ENCODE measurements at regions not wholly inside any gene's neighbourhood (a gene's known extent, or its start where the extent isn't known, plus 50 kb on each side); places are given as distances from the start of the nearest gene placed in this dataset.

DNA sequence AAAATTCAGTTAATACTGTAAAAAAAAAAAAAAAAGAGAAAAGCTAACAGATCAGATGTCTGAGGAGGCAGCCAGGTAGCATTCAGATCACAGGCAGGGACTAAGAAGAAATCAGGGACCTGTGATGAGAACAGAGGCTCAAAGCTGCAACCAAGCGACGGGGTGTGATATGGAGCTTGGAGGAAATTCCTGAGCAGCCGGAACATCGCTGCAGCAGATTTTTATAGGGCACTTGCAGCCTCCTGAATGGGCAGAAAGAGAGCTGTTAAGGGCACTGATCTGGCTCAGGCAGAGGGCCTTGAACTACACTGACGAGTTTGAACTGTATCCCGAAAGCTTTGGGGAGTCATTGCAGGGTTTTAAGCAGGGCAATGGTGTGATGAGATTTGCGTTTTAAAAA, 315.4 kb downstream of the ADGRL2 start:
- Histone ChIP-seq H3K4me1 (ENCODE audit: insufficient read depth, low read length) (no peaks in the 10 kb centered on the region), H3K9me3 (ENCODE audit: control insufficient read depth, insufficient read depth, low read length) (no peaks in the 10 kb centered on the region), H3K9ac (ENCODE audit: low read depth, low read length) (no peak overlapping the region), H3K36me3 (ENCODE audit: insufficient read depth, low read length) (no peaks in the 10 kb centered on the region)

DNA sequence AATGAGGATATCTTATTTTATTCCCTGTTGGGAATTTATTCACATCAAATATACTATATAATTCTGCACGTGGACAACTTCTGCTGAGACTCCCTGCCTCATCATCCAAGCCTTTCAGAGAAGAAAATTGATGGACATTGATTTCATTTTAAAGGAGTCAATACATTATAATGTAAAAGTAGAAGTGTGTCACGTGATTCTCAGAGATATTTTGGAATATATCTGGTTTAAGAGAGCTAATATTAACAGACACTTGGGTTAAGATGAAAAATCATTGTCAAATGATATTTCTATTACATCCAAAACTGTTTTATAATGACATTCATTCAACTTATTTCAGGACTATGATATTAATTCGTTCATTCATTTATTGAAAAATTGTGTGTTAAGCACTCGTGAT, 314.2 kb downstream of the ADGRL2 start:
- no peaks in the 10 kb centered on the region for H3K4me1 ChIP-seq (ENCODE audit: insufficient read depth, low read length)
- no peak overlapping the region for H3K9ac ChIP-seq (ENCODE audit: low read depth, low read length)
- H3K9me3 ChIP-seq (ENCODE audit: control insufficient read depth, insufficient read depth, low read length) = no peaks in the 10 kb centered on the region
- H3K36me3 ChIP-seq (ENCODE audit: insufficient read depth, low read length) = no peaks in the 10 kb centered on the region

DNA sequence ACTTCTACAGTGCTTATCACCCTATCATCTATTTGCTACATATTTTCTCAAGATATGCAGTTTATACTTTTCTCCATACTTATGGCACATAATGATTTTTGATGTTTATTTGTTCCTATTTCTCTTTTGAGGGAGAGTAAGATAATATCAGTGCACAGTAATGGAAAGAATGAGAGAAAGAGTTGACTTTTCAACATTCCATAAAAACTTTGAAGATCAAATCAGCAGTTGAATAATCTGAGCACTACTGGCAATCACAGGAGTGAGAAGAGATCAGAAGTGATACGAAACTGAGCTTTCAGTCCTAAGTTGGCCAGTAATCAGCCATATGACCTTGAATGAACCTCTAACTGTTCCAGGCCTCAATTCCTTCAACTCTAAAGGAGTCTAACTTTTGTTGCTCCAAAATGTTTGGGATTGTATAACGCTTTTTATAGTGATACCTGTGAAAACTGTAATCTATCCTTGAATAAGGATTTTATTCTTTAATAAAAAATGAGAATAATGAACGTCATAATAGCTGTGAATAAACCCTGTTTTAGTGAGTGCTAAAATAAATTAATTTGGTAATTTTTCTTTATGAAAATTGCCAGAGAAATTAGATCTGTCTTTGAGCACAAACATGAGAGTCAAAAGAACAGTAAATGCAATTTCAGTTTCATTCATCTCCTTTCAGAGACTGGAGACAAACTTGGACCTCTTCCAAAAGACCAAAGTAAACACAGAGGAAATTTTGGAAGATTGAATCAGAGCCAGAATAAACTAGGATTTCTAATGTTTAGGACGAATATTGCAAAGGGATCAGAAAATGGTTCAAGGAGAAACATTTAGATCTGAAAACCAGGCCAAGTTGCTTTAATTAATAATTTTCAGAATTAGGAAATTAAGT, 309.9 kb downstream of the ADGRL2 start:
- no peaks in the 10 kb centered on the region for H3K4me1 ChIP-seq (ENCODE audit: insufficient read depth, low read length)
- no peaks in the 10 kb centered on the region for H3K9me3 ChIP-seq (ENCODE audit: control insufficient read depth, insufficient read depth, low read length)
- H3K36me3 ChIP-seq (ENCODE audit: insufficient read depth, low read length) = no peaks in the 10 kb centered on the region
- H3K9ac ChIP-seq (ENCODE audit: low read depth, low read length) = no peak overlapping the region

DNA sequence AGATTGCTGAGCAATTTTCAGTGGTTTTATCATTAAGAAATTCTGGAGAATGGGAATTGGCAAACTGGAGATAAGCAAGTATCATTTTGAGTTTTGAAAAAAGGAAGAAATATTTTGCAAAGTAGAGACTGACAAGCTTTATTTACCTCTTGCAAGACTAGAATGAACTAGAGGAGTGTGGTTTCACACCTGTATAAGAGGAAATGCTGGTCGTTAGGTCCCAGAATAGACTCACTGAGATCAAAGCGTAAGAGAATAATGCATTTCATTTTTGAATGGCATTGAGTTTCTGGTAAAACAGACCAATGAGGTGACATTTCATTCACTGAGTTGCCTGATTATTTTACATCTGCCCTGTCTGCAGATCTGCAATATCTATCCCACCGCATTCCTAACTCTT, 308.1 kb downstream of the ADGRL2 start:
- no peak overlapping the region for H3K9ac ChIP-seq (ENCODE audit: low read depth, low read length)
- no peaks in the 10 kb centered on the region for H3K36me3 ChIP-seq (ENCODE audit: insufficient read depth, low read length)
- H3K9me3 ChIP-seq (ENCODE audit: control insufficient read depth, insufficient read depth, low read length) = no peaks in the 10 kb centered on the region
- H3K4me1 ChIP-seq (ENCODE audit: insufficient read depth, low read length) = no peaks in the 10 kb centered on the region

DNA sequence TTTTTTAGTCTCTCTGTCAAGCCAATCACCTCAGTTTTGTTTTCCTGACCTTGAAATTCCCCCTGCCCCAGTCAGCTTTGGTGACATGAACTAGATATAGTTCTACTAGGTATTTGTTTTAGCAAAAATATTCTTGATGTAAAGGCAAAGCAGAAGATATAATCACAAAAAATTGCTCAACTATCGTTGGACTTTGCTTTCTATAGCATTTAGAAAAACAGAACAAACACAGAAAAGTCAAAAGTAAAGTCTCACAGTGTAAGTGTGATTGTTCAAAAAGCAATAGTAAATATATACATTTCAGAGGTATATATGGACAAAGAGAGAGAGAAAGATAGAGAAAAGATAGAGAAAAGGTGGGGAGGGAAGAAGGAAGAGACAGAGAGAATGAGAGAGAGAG, 305.9 kb downstream of the ADGRL2 start:
- peaks cover 4% of the 10 kb centered on the region; the same call in 1 of the 2 replicates for H3K9me3 ChIP-seq (ENCODE audit: control insufficient read depth, insufficient read depth, low read length)
- no peaks in the 10 kb centered on the region for H3K36me3 ChIP-seq (ENCODE audit: insufficient read depth, low read length)
- no peaks in the 10 kb centered on the region for H3K4me1 ChIP-seq (ENCODE audit: insufficient read depth, low read length)
- H3K9ac ChIP-seq (ENCODE audit: low read depth, low read length) = no peak overlapping the region

DNA sequence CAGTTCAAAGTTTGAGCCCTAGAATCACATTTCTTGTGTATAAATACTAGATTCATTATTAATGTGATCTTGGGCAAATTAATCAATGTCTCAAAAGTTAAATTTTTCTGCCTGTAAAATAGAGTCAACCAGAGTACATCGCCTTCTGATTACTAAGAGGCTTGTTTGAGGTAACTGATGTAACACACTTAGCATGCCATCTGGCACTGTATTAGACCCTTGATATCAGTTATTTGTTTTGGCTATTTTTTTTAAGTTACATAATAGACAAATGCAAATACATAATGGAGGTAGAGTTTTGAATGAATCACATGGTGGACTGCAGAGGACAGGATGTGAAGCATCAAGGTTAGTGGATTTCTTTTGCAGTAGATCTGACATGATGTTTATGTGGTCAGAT, 298.4 kb downstream of the ADGRL2 start:
- Histone ChIP-seq H3K9ac (ENCODE audit: low read depth, low read length) (no peak overlapping the region), H3K9me3 (ENCODE audit: control insufficient read depth, insufficient read depth, low read length) (peaks cover 4% of the 10 kb centered on the region; the same call in 1 of the 2 replicates), H3K4me1 (ENCODE audit: insufficient read depth, low read length) (no peaks in the 10 kb centered on the region), H3K36me3 (ENCODE audit: insufficient read depth, low read length) (no peaks in the 10 kb centered on the region)

DNA sequence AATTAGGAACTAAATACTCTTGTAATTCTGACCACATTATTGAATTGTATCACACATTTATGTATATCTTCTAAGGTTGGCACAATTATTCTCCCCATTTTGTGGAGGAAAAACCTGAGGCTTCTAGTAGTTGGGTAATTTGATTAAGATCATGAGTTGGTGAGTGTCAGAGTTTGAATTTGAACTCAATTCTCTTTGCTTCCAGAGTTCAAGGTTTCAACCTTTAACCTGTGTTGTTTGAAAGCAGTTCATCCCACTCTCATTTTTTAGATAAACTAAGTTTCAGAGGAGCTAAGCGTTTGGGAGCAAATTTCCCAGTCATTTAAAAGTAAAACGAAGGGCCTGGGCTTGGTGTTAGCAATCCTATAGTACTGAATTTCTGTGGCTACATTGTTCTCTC, 293.4 kb downstream of the ADGRL2 start:
- H3K36me3 ChIP-seq (ENCODE audit: insufficient read depth, low read length) = no peaks in the 10 kb centered on the region
- H3K9me3 ChIP-seq (ENCODE audit: control insufficient read depth, insufficient read depth, low read length) = no peaks in the 10 kb centered on the region
- H3K4me1 ChIP-seq (ENCODE audit: insufficient read depth, low read length) = no peaks in the 10 kb centered on the region
- no peak overlapping the region for H3K9ac ChIP-seq (ENCODE audit: low read depth, low read length)

DNA sequence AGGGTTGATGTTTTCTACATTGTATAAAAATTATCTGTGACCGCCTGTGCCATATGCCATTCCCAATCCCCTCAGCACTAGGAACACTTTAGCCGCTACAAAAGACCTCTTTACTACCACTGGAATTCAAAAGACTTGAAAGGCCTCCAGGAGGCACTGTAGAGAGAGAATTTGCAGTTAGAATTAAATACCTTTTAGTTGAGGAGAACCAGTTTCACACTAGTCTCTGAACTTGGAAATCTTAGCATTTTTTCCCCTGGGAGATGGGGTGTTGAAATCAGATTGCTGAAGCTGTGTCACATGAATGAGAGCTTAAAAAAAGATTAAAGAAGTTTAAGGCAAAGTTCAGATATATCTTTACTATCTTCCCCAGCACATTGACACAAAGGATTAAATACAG, 291.0 kb downstream of the ADGRL2 start:
- H3K9me3 ChIP-seq (ENCODE audit: control insufficient read depth, insufficient read depth, low read length) = no peaks in the 10 kb centered on the region
- H3K4me1 ChIP-seq (ENCODE audit: insufficient read depth, low read length) = no peaks in the 10 kb centered on the region
- H3K9ac ChIP-seq (ENCODE audit: low read depth, low read length) = no peak overlapping the region
- no peaks in the 10 kb centered on the region for H3K36me3 ChIP-seq (ENCODE audit: insufficient read depth, low read length)

DNA sequence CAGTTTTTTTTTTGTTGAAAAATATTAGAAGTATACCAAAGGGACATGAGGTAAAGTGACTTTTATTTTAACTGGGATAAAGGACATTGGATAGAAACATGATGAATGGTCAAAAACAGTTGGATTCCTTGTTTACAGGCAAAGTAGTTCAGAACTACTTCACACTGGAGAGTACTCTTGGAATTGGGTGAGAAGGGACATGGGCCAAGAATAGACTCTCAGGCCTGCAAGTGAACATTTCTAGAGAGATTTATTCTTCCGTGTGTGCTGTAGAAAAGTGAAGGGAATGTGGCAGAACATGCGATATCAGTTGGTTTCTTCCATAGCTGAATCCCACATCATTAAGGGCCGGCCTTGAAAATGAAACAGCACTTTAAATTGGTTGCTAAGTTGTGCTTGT, 290.5 kb downstream of the ADGRL2 start:
- no peak overlapping the region for H3K9ac ChIP-seq (ENCODE audit: low read depth, low read length)
- no peaks in the 10 kb centered on the region for H3K36me3 ChIP-seq (ENCODE audit: insufficient read depth, low read length)
- H3K4me1 ChIP-seq (ENCODE audit: insufficient read depth, low read length) = no peaks in the 10 kb centered on the region
- no peaks in the 10 kb centered on the region for H3K9me3 ChIP-seq (ENCODE audit: control insufficient read depth, insufficient read depth, low read length)

DNA sequence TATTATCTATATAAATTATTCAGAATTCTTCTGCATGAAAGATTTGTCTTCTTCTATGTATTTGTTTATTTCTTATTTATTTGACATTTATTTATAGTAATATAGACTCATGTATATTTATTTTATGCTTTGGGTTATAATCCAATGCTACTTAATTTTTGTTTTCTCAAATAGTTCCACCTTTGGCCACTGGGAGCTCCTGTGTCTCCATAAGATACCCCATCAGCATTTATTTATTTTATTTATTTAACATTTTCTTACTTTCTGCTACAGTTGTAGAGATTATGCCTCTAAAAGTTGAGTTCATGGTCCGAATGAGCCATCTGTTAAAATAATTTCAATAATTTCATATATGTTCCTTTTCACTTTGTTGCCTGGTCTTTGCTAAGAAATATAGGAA, 289.4 kb downstream of the ADGRL2 start:
- no peaks in the 10 kb centered on the region for H3K36me3 ChIP-seq (ENCODE audit: insufficient read depth, low read length)
- no peaks in the 10 kb centered on the region for H3K4me1 ChIP-seq (ENCODE audit: insufficient read depth, low read length)
- H3K9ac ChIP-seq (ENCODE audit: low read depth, low read length) = no peak overlapping the region
- no peaks in the 10 kb centered on the region for H3K9me3 ChIP-seq (ENCODE audit: control insufficient read depth, insufficient read depth, low read length)

DNA sequence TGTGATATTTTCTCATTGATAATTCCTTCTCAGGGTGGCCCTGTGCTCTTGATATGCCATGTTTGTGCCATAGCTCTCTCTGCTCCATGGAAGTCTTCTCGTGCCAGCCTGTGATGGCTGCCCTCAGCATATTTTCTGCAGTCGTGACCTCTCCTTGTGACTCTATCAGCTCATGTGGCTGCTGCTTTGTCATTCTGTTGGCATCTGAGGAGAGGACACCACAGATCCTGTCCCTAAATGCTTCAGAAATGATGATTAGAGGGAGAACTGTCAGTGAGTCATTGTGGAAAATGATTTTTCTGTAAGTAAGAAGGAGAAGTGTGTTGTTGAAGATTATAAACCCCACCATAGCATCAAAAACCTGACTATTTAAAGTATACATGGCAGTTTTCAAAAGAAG, 286.0 kb downstream of the ADGRL2 start:
- H3K9me3 ChIP-seq (ENCODE audit: control insufficient read depth, insufficient read depth, low read length) = no peaks in the 10 kb centered on the region
- no peak overlapping the region for H3K9ac ChIP-seq (ENCODE audit: low read depth, low read length)
- no peaks in the 10 kb centered on the region for H3K4me1 ChIP-seq (ENCODE audit: insufficient read depth, low read length)
- no peaks in the 10 kb centered on the region for H3K36me3 ChIP-seq (ENCODE audit: insufficient read depth, low read length)

DNA sequence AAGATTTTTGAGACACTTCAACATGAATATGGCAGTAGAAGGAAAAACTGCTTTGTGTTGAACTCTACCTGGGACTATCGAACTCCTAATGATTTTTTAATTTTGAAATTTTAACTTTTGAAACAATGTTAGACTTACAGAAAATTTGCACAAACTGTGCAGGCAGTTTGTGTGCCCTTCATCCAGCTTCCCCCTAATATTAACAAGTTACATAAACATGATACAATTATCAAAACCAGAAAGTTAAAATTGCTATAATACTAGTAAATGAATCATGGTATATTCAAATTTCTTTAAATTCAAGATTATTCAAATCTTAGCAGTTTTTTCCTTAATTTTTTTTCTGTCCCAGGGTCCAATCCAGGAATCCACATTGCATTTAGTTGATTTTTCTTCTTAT, 278.9 kb downstream of the ADGRL2 start:
- Histone ChIP-seq H3K4me1 (ENCODE audit: insufficient read depth, low read length) (peaks cover 8% of the 10 kb centered on the region; the same call in 1 of the 2 replicates), H3K36me3 (ENCODE audit: insufficient read depth, low read length) (peaks cover 4% of the 10 kb centered on the region; the same call in 1 of the 2 replicates), H3K9me3 (ENCODE audit: control insufficient read depth, insufficient read depth, low read length) (no peaks in the 10 kb centered on the region), H3K9ac (ENCODE audit: low read depth, low read length) (no peak overlapping the region)

DNA sequence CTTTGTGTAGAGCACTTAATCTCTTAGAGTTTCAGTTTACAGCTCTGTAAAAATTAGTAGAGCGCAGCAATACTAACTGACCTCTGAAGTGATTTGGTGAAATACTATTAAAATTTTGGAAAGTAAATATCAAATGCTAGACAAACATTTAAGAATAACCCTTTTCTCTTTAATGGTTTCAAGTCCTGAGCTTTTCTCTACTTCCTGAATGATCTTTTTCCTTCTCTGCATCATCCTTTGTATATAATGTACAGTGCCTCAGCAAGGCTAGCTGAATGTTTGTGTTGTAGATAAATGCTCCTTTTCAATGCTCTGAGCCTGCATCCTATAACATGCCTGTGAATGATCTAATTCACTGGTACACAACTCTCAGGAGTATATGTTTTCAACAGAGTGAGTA, 272.9 kb downstream of the ADGRL2 start:
- Histone ChIP-seq H3K36me3 (ENCODE audit: insufficient read depth, low read length) (peaks cover 4% of the 10 kb centered on the region; the same call in 1 of the 2 replicates), H3K4me1 (ENCODE audit: insufficient read depth, low read length) (peaks cover 8% of the 10 kb centered on the region; the same call in 1 of the 2 replicates)

DNA sequence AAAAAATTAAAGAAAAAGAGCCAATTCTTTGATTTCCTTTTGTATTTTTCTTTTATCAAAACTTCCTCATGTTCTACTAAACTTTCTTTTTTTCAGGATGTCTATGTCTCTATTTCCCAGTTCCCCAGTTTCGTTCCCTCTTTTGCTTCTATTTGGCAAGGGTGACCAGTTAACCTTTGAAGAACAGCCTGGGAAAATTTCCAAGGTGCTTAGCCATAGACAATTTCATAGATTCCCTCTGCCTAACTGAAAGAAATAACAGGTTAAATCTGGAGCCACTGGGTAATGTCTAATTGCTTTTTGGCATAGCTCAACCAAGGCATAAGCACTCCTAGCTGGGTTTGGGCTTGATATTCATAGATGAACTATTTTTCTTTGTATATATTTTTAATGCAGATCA, 272.3 kb downstream of the ADGRL2 start:
- H3K9me3 ChIP-seq (ENCODE audit: control insufficient read depth, insufficient read depth, low read length) = no peaks in the 10 kb centered on the region
- no peak overlapping the region for H3K9ac ChIP-seq (ENCODE audit: low read depth, low read length)
- H3K4me1 ChIP-seq (ENCODE audit: insufficient read depth, low read length) = peaks cover 8% of the 10 kb centered on the region; the same call in 1 of the 2 replicates
- H3K36me3 ChIP-seq (ENCODE audit: insufficient read depth, low read length) = peaks cover 4% of the 10 kb centered on the region; the same call in 1 of the 2 replicates

More for the DNA sequence above, 272.9 kb downstream of the ADGRL2 start:
- Histone ChIP-seq H3K9ac (ENCODE audit: low read depth, low read length) (no peak overlapping the region), H3K9me3 (ENCODE audit: control insufficient read depth, insufficient read depth, low read length) (no peaks in the 10 kb centered on the region)

DNA sequence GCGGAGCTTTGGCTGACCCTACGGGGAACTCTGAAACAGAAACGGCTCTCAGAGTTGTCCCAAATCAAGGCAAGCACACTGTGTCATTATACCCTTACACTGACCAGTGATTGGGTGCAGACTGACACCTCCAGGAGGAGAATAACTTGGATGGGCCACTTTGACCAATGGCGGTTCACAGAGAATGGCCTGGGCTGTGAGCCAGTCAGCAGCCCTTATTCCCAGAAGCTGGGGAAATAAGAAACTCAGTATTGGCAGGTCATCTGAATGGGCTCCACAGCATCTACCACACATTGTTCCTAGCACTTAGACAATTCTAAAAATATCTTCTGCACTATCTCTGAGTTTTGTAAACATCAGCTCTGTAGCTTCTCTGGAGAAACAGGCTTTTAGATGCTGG, 265.2 kb downstream of the ADGRL2 start:
- Histone ChIP-seq H3K36me3 (ENCODE audit: insufficient read depth, low read length) (no peaks in the 10 kb centered on the region), H3K9me3 (ENCODE audit: control insufficient read depth, insufficient read depth, low read length) (no peaks in the 10 kb centered on the region), H3K9ac (ENCODE audit: low read depth, low read length) (no peak overlapping the region), H3K4me1 (ENCODE audit: insufficient read depth, low read length) (peaks cover 12% of the 10 kb centered on the region)

Measured in ES-I3 (cell line).